Upper lobe of left lung (tissue), 6 donors: ENCODE measurements at regions not wholly inside any gene's neighbourhood (a gene's known extent, or its start where the extent isn't known, plus 50 kb on each side); places are given as distances from the start of the nearest gene placed in this dataset.
A peak's percentile ranks its signal among the peaks of the same experiment; 100 is the strongest.

Experiments
- ATAC-seq, 2 donors: fragments of 200-7000 bp; cut with Tn5 transposase; one replicate each; pipeline ENCODE4 v1.9.1; 2022; ENCODE audit warnings: mild to moderate bottlenecking in 2 of 2, moderate library complexity in 2 of 2; ENCODE audit not compliant: low FRiP score in 2 of 2
- DNase-seq, 2 donors: peaks; one replicate each; pipeline ENCODE4 v3.0.0-alpha.2; 2019 to 2020
- H3K27ac ChIP-seq, 4 donors: fragments of 200-600 bp; sonication (generic); one replicate each; pipeline ENCODE4 v1.5.1; 2016 to 2019
- H3K27me3 ChIP-seq, 4 donors: fragments of 200-600 bp; sonication (generic); one replicate each; pipeline ENCODE4 v1.5.1; 2017 to 2019
- H3K36me3 ChIP-seq, 4 donors: fragments of 200-600 bp; sonication (generic); one replicate each; pipeline ENCODE4 v1.5.1; 2016 to 2019
- H3K4me1 ChIP-seq, 4 donors: fragments of 200-600 bp; sonication (generic); one replicate each; pipeline ENCODE4 v1.5.1; 2018 to 2019
- H3K4me3 ChIP-seq, 4 donors: fragments of 200-600 bp; sonication (generic); one replicate each; pipeline ENCODE4 v1.5.1; 2017 to 2019; ENCODE audit warnings: mild to moderate bottlenecking in 2 of 4, moderate library complexity in 1 of 4
- H3K9me3 ChIP-seq, 4 donors: fragments of 200-600 bp; sonication (generic); one replicate each; pipeline ENCODE4 v1.5.1; 2018 to 2019
- EP300 ChIP-seq, 4 donors: sonication (generic); formaldehyde crosslinking; IDR thresholded peaks; one replicate each; pipeline ENCODE4 v1.5.1; 2017; ENCODE audit warnings: antibody characterized with exemption in 4 of 4, control low read depth in 2 of 4
- POLR2A ChIP-seq, 4 donors: fragments of 450-650 bp; IDR thresholded peaks; one replicate each; pipeline ENCODE4 v1.5.1; 2016 to 2017; ENCODE audit warnings: antibody characterized with exemption in 4 of 4, mild to moderate bottlenecking in 2 of 4
- POLR2AphosphoS5 ChIP-seq, 2 donors: sonication (generic); formaldehyde crosslinking; IDR thresholded peaks; one replicate each; pipeline ENCODE4 v1.5.1; 2017; ENCODE audit warnings: antibody characterized with exemption in 2 of 2
- WGBS, 2 donors: methylation state at CpG; one replicate each; pipeline ENCODE4 v1.1.5; 2017 to 2018; 5-methylcytosine and 5-hydroxymethylcytosine counted together
- TF ChIP-seq, protein P1 (sequence below), 6 experiments: fragments of 450-650 bp in 4 of 6; fragments of 200-600 bp in 2 of 6; sonication (generic) in 2 of 6; IDR thresholded peaks; one replicate each; pipeline ENCODE4 v1.5.1; 2016 to 2019; ENCODE audit warnings: antibody characterized with exemption in 6 of 6
- donor health status: DM: no; HTN: no; CAD: no; lungs with moderate emphysema.
- donor health status: DM: no; HTN: yes; CAD: no; lungs with severe emphysema.

DNA sequence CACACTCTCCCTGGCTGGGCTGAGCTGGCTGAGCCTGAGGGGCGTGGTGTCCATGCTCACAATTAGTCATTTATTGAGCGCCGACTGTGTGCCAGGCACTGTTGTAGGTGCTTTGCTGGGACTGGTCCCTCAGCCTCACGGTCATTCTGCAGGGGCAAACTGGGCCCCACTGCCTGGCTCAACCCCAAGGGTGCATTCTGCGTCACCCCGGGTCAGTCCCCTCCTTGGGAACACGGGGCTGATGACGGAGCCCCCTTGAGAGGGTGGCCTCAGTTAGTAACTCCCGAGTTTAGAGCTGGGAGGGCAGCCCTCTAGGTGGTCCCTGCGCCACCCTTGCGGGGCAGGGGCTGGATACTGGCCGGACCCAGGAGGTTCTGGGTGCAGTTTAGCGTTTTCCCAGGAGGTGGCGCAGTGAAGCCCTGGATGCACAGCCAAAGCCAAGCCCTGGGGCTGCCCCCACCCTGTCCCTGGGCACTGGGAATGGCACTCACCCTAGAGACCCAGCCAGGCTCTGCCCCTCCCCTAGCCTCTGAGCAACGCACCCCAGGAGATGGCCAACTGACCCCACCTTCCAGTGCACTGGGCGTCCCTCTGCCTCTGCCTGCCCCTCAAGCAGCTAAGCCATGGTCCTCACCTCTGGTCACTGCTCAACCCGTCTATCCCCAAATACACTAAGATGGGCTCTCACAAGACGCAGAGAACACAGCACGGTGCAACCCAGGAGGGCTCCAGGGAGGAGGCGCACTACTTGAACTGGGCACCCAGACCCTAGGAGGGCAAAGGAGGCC, 243.2 kb upstream of the GSE1 start:
- WGBS, 2 donors = 64 to 68% methylated on average over 9 to 10 of the region's 20 CpGs
- no peaks in the 10 kb centered on the region for H3K36me3 ChIP-seq
- peaks cover 20 to 48% (median 27%) of the 10 kb centered on the region in 4 donors for H3K4me1 ChIP-seq
- ATAC-seq (peak; percentile 51 to 54), DNase-seq (peak; percentile 51 to 73)
- H3K9me3 ChIP-seq = no peaks in the 10 kb centered on the region
- H3K27me3 ChIP-seq = no peaks in the 10 kb centered on the region
- H3K4me3 ChIP-seq = no peak overlapping the region
- peak overlapping the region; percentile 39 to 79 (median 57) for H3K27ac ChIP-seq
- no peak for TF ChIP-seq EP300 (IDR thresholded peaks at IDR 0.05)
- TF ChIP-seq, protein P1, sequence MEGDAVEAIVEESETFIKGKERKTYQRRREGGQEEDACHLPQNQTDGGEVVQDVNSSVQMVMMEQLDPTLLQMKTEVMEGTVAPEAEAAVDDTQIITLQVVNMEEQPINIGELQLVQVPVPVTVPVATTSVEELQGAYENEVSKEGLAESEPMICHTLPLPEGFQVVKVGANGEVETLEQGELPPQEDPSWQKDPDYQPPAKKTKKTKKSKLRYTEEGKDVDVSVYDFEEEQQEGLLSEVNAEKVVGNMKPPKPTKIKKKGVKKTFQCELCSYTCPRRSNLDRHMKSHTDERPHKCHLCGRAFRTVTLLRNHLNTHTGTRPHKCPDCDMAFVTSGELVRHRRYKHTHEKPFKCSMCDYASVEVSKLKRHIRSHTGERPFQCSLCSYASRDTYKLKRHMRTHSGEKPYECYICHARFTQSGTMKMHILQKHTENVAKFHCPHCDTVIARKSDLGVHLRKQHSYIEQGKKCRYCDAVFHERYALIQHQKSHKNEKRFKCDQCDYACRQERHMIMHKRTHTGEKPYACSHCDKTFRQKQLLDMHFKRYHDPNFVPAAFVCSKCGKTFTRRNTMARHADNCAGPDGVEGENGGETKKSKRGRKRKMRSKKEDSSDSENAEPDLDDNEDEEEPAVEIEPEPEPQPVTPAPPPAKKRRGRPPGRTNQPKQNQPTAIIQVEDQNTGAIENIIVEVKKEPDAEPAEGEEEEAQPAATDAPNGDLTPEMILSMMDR (IDR thresholded peaks at IDR 0.05) = peak; percentile 50 to 83 (median 82)

DNA sequence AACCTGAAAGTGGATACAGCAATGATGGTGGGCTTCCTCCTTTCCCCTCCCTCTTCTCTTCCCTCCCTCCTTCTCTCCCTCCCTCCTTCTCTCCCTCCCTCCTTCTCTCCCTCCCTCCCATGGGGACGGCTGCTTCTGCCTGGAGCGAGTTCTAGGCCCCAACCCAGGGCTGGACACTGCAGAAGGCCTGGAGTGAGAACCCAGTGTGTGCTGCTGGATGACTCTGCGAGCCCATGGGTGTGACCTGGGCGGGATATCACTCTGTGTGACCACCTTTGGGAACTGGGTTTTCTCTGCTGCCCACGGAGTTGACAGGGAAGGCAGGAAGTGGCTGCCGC, 242.6 kb upstream of the GSE1 start:
- WGBS, 2 donors = 33 to 45% methylated on average over 5 to 6 of the region's 6 CpGs
- Histone ChIP-seq H3K9me3 (no peaks in the 10 kb centered on the region), H3K36me3 (no peaks in the 10 kb centered on the region), H3K27ac (peak overlapping the region; percentile 39 to 79 (median 57)), H3K4me3 (peak overlapping the region in 1 of 4 donors; percentile 24), H3K27me3 (no peaks in the 10 kb centered on the region), H3K4me1 (peaks cover 16 to 42% (median 23%) of the 10 kb centered on the region in 4 donors)
- TF ChIP-seq, protein P1 (IDR thresholded peaks at IDR 0.05) = no peak
- no peak for TF ChIP-seq POLR2AphosphoS5 (IDR thresholded peaks at IDR 0.05)
- TF ChIP-seq POLR2A (IDR thresholded peaks at IDR 0.05) = no peak
- ATAC-seq (peak; percentile 2 to 9), DNase-seq (no peak)

DNA sequence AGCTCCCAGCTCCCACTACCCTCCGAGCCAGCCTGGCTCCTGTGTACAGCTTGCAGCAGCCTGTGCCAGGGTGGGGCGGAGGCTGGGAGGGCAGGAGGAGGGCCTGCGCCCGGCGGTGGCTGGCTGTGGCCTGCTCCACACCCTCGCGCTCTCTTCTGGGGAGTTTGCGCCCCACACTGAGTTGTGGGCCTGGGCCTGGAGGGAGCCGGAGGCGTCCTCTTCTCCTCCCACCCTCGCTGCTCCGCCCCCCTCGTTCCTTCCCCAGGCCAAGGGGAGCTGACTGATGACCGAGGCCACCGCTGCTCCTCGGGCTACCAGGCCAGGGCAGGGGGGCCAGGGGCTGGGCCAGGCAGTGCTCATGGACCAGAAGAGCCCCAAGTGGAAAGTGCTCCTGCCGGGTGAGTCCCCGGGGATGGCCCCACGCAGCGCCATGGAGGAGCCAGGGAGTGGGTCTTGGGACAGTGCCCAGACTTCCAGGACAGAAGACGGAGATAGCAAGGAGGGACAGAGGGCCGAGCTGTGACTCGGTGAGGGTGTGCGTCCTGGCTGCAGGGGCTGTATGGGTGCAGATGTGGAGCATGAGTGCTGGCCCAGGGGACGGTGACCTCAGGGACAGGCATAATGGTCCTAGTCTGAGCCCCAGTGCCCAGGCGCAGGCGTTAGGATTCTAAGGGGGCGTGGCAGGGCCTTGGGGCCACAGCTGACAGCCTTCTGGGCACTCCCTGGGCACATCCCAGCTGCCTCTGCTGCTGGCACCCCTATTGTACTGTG, 242.1 kb upstream of the GSE1 start:
- DNase-seq (peak; percentile 84 to 87), ATAC-seq (peak; percentile 59 to 62)
- H3K27me3 ChIP-seq = no peaks in the 10 kb centered on the region
- peaks cover 16 to 40% (median 23%) of the 10 kb centered on the region in 4 donors for H3K4me1 ChIP-seq
- no peaks in the 10 kb centered on the region for H3K36me3 ChIP-seq
- TF ChIP-seq EP300 (IDR thresholded peaks at IDR 0.05) (no peak), POLR2A (IDR thresholded peaks at IDR 0.05) (peak in 1 of 4 donors; percentile 47), POLR2AphosphoS5 (IDR thresholded peaks at IDR 0.05) (no peak)
- TF ChIP-seq, protein P1 (IDR thresholded peaks at IDR 0.05) = peak in 1 of 6 experiments; percentile 31
- peak overlapping the region; percentile 39 to 79 (median 57) for H3K27ac ChIP-seq
- 35 to 67% methylated on average over 7 to 27 of the region's 28 CpGs for WGBS, 2 donors
- no peaks in the 10 kb centered on the region for H3K9me3 ChIP-seq
- peak overlapping the region in 3 of 4 donors; percentile 1 to 24 (median 21) for H3K4me3 ChIP-seq

DNA sequence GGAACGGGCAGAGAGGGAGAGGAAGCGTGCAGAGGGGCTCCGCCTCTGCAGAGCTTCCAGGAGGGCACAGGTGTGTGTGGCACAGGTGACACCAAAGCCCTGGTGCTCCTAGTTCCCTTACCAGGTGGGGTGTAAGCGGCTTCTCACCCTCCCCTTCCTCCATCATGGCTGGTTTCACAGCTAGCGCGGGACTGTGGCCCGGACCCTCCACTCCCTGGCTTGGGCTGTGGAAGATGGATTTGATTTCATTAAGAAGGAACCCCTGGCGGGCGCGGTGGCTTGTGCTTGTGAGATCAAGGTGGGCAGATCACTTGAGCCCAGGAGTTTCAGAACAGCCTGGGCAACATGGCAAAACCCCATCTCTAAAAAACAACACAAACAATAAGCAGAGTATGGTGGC, 241.2 kb upstream of the GSE1 start:
- 84 to 86% methylated on average over 10 of the region's 10 CpGs for WGBS, 2 donors
- no peaks in the 10 kb centered on the region for H3K9me3 ChIP-seq
- TF ChIP-seq, protein P1 (IDR thresholded peaks at IDR 0.05) = no peak
- TF ChIP-seq EP300 (IDR thresholded peaks at IDR 0.05) (no peak), POLR2A (IDR thresholded peaks at IDR 0.05) (no peak), POLR2AphosphoS5 (IDR thresholded peaks at IDR 0.05) (no peak)
- DNase-seq = peak in 1 of 2 donors; percentile 39
- H3K4me1 ChIP-seq = peaks cover 16 to 46% (median 29%) of the 10 kb centered on the region in 4 donors
- no peak overlapping the region for H3K4me3 ChIP-seq
- ATAC-seq = no peak
- H3K36me3 ChIP-seq = no peaks in the 10 kb centered on the region
- H3K27me3 ChIP-seq = no peaks in the 10 kb centered on the region
- no peak overlapping the region for H3K27ac ChIP-seq
